K562 (cell line): ENCODE measurements at regions not wholly inside any gene's neighbourhood (a gene's known extent, or its start where the extent isn't known, plus 50 kb on each side); places are given as distances from the start of the nearest gene placed in this dataset.

Experiments used
- ATAC-seq: fragments of 200-7000 bp; cut with Tn5 transposase; 3 replicates; pipeline ENCODE4 v1.9.1; 2020; ENCODE audit warnings: moderate library complexity
- BruUV-seq: library from RNA; stranded (reverse); fragments of 400-500 nt; replicated peaks from 2 replicates; lab custom pipeline; 2021; lab: Mats Ljungman, UMichigan
- CTCF ChIA-PET: fragments of 300-600 bp; formaldehyde crosslinking; extraction: SDS; loops from one replicate; lab custom pipeline; 2021; ENCODE audit warnings: low intra/inter-chr PET ratio; lab: Yijun Ruan, JAX
- POLR2A ChIA-PET: fragments of 300-600, 350-650 bp; sonication (Branson Sonifier 250); formaldehyde crosslinking; extraction: SDS; loops from one replicate; lab custom pipeline; 2021; ENCODE audit warnings: antibody characterized with exemption, inconsistent platforms; lab: Yijun Ruan, JAX
- DNase-seq, 4 experiments: peaks; one replicate each; pipeline versions ENCODE4 v3.0.0 to v3.0.0-alpha.2; 2011 to 2018; ENCODE audit warnings: low spot score in 3 of 4, mixed read lengths in 3 of 4; ENCODE audit errors: extremely low read depth in 1 of 4
- FAIRE-seq: peaks from 2 replicates; lab custom pipeline; 2011; peaks lifted over from hg19 to GRCh38; lab: Jason Lieb, UNC
- H2AFZ ChIP-seq: 2 replicates; pipeline ENCODE4 v1.6.0; 2011; ENCODE audit warnings: low read depth, low read length, control low read depth, inconsistent platforms
- H3K27ac ChIP-seq: fragments of 200-600 bp; 3 replicates; pipeline ENCODE4 v1.8.0; 2011; ENCODE audit warnings: low read depth, mild to moderate bottlenecking, control low read depth, inconsistent platforms, low read length, moderate library complexity, mixed read lengths; ENCODE audit errors: extremely low read depth
- H3K27me3 ChIP-seq, 2 experiments: fragments of 300-600 bp in 1 of 2; 2 replicates in 1 of 2; 3 replicates in 1 of 2; pipeline versions ENCODE4 v1.6.0 to v1.8.0; 2011; ENCODE audit warnings: inconsistent platforms in 2 of 2, low read length in 2 of 2, mild to moderate bottlenecking in 1 of 2, mixed read lengths in 1 of 2, moderate library complexity in 1 of 2; ENCODE audit not compliant: control insufficient read depth in 2 of 2, insufficient read depth in 2 of 2
- H3K36me3 ChIP-seq: fragments of 300-600 bp; 3 replicates; pipeline ENCODE4 v1.8.0; 2011; ENCODE audit warnings: mild to moderate bottlenecking, low read length, inconsistent platforms; ENCODE audit not compliant: control insufficient read depth, insufficient read depth
- H3K4me1 ChIP-seq, 2 experiments: fragments of 200-600 bp in 1 of 2; replicated peaks in 1 of 2; 2 replicates in 1 of 2; 3 replicates in 1 of 2; pipeline versions ENCODE4 v1.5.1 to v1.8.0; 2011; ENCODE audit warnings: inconsistent platforms in 2 of 2, low read length in 2 of 2, mild to moderate bottlenecking in 1 of 2, mixed read lengths in 1 of 2, moderate library complexity in 1 of 2; ENCODE audit not compliant: control insufficient read depth in 2 of 2, insufficient read depth in 2 of 2
- H3K4me2 ChIP-seq: 2 replicates; pipeline ENCODE4 v1.6.1; 2011; ENCODE audit warnings: low read length, control low read depth, inconsistent platforms, mixed read lengths; ENCODE audit not compliant: insufficient read depth
- H3K4me3 ChIP-seq: fragments of 200-600 bp; sonication (generic), shearing (Covaris generic); 2 replicates; pipeline ENCODE4 v1.5.1; 2016; ENCODE audit warnings: control low read depth, inconsistent platforms
- H3K79me2 ChIP-seq: fragments of 200-600 bp; 3 replicates; pipeline ENCODE4 v1.8.0; 2011; ENCODE audit warnings: low read length, inconsistent platforms; ENCODE audit not compliant: control insufficient read depth, insufficient read depth
- H3K9ac ChIP-seq, 2 experiments: 2 replicates each; pipeline versions ENCODE4 v1.6.0 to v1.6.1; 2011; ENCODE audit warnings: low read depth in 2 of 2, low read length in 2 of 2, control low read depth in 1 of 2, inconsistent platforms in 1 of 2, mild to moderate bottlenecking in 1 of 2, mixed read lengths in 1 of 2; ENCODE audit not compliant: insufficient read depth in 1 of 2
- H3K9me1 ChIP-seq: one replicate; pipeline ENCODE4 v1.6.0; 2011; ENCODE audit warnings: inconsistent platforms, mild to moderate bottlenecking, low read length, moderate library complexity; ENCODE audit not compliant: control insufficient read depth, insufficient read depth
- H3K9me3 ChIP-seq: replicated peaks from 2 replicates; pipeline ENCODE4 v1.5.1; 2011; ENCODE audit warnings: low read depth, low read length, inconsistent platforms; ENCODE audit not compliant: control insufficient read depth, insufficient read depth
- H4K20me1 ChIP-seq: replicated peaks from 2 replicates; pipeline ENCODE4 v1.6.1; 2011; ENCODE audit warnings: low read length, inconsistent platforms, mixed read lengths; ENCODE audit not compliant: control insufficient read depth, insufficient read depth
- CCAR2 ChIP-seq: fragments of 200-400 bp; formaldehyde crosslinking; IDR thresholded peaks from 2 replicates; pipeline ENCODE4 v1.6.1; 2017; ENCODE audit warnings: mild to moderate bottlenecking, low read depth, low read length
- ESRRA ChIP-seq: fragments of 450-650 bp; IDR thresholded peaks from 2 replicates; pipeline ENCODE4 v1.6.1; 2014; ENCODE audit warnings: low read depth, mild to moderate bottlenecking, moderate library complexity, borderline replicate concordance
- HDAC2 ChIP-seq: fragments of 450-650 bp; IDR thresholded peaks from 2 replicates; pipeline ENCODE4 v1.6.1; 2016; ENCODE audit warnings: mild to moderate bottlenecking
- STAT5A ChIP-seq: IDR thresholded peaks from 2 replicates; pipeline ENCODE4 v1.6.1; 2012; ENCODE audit warnings: low read length, inconsistent platforms, borderline replicate concordance
- U2AF1 ChIP-seq: fragments of 200-400 bp; formaldehyde crosslinking; optimal IDR thresholded peaks from 2 replicates; pipeline ENCODE3; 2017; ENCODE audit warnings: mild to moderate bottlenecking, low read depth, low read length, moderate library complexity
- ZBTB1 ChIP-seq: sonication (generic); formaldehyde crosslinking; IDR thresholded peaks from 2 replicates; pipeline ENCODE4 v1.8.1; 2023; ENCODE audit warnings: missing genetic modification reagents, low read depth, mild to moderate bottlenecking, borderline replicate concordance
- ZKSCAN3 ChIP-seq: fragments of 250-450 bp; sonication (Bioruptor Pico); IDR thresholded peaks from 2 replicates; pipeline ENCODE4 v1.4.0; 2020
- ZNF124 ChIP-seq: sonication (generic); formaldehyde crosslinking; IDR thresholded peaks from 2 replicates; pipeline ENCODE4 v1.8.1; 2022; ENCODE audit warnings: missing genetic modification reagents
- WGBS: fragments of 100-300 bp; shearing (Covaris generic); methylation state at CpG from one replicate; pipeline ENCODE4 v1.1.6; 2016; ENCODE audit warnings: low coverage, mixed read lengths; ENCODE audit not compliant: insufficient coverage; ENCODE audit errors: missing lambda C conversion rate; 5-methylcytosine and 5-hydroxymethylcytosine counted together
- in situ Hi-C: fragments of 300-500 bp; cut with MboI; formaldehyde crosslinking; loops from 4 replicates; pipeline ENCODE4 v1.15.0; 2018; ENCODE audit warnings: inconsistent platforms, mixed read lengths
- intact Hi-C: fragments of 100-400 bp; cut with micrococcal nuclease; formaldehyde crosslinking; loops from 2 replicates; pipeline ENCODE4 v1.14.2; 2022
- TF ChIP-seq, protein P1 (sequence below), 2 experiments: fragments of 450-650 bp in 1 of 2; sonication (generic) in 1 of 2; formaldehyde crosslinking in 1 of 2; IDR thresholded peaks in 1 of 2; conservative IDR thresholded peaks in 1 of 2; 2 replicates each; pipeline versions ENCODE4 v1.6.1 to v1.8.1; 2016 to 2023; ENCODE audit warnings: mild to moderate bottlenecking in 2 of 2, moderate library complexity in 2 of 2, inconsistent platforms in 1 of 2, missing genetic modification reagents in 1 of 2
- TF ChIP-seq, protein P2 (sequence below): fragments of 450-650 bp; formaldehyde crosslinking; IDR thresholded peaks from 2 replicates; pipeline ENCODE4 v1.4.0; 2022; ENCODE audit warnings: missing genetic modification characterization

DNA sequence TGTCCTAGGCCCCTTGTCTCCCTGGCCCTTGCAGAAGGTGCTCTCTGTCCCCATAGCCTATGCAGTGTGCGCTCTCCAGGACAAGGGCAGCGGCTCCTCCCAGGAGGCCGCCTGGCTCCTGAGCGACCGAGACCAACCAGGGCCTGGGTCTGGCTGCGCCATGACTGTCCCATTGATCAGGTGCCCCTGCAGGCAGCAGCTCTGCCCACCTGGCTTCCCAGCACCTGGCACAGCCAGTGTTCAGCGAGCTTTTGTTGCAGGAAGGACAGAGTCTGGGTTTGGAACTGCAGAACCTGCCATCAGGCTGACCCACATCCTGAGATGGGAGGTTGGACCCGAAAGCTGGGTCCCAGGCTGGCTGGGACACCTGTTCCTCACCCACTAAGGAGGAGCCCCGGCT, 1001.1 kb downstream of the BRD1 start:
- no peak overlapping the region for H2AFZ ChIP-seq
- no peaks in the 10 kb centered on the region for H3K79me2 ChIP-seq
- no peaks in the 10 kb centered on the region for H4K20me1 ChIP-seq
- no peak overlapping the region for H3K4me2 ChIP-seq
- no peaks in the 10 kb centered on the region for H3K9me3 ChIP-seq
- ChIA-PET CTCF (no interaction called here), POLR2A (no interaction called here)
- no peaks in the 10 kb centered on the region; a peak in 1 of 5 replicates for H3K27me3 ChIP-seq
- in situ Hi-C loops: no loop called here
- H3K4me1 ChIP-seq: no peaks in the 10 kb centered on the region
- H3K4me3 ChIP-seq: no peak overlapping the region
- H3K27ac ChIP-seq: no peak overlapping the region
- BruUV-seq: no TSS peak
- ATAC-seq (no peak), FAIRE-seq (no peak), DNase-seq (no peak)
- H3K36me3 ChIP-seq: no peaks in the 10 kb centered on the region
- H3K9ac ChIP-seq: no peak overlapping the region
- 0% methylated on average over 6 of the region's 9 CpGs for WGBS
- TF ChIP-seq ESRRA: no peak
- TF ChIP-seq, protein P1, sequence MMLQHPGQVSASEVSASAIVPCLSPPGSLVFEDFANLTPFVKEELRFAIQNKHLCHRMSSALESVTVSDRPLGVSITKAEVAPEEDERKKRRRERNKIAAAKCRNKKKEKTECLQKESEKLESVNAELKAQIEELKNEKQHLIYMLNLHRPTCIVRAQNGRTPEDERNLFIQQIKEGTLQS (IDR thresholded peaks at IDR 0.05): no peak
- TF ChIP-seq, protein P1 (CRISPR knock-in tag; conservative IDR thresholded peaks at IDR 0.05): no peak
- TF ChIP-seq U2AF1: no peak
- TF ChIP-seq ZBTB1 (CRISPR knock-in tag): no peak
- no peak for TF ChIP-seq STAT5A
- TF ChIP-seq, protein P2, sequence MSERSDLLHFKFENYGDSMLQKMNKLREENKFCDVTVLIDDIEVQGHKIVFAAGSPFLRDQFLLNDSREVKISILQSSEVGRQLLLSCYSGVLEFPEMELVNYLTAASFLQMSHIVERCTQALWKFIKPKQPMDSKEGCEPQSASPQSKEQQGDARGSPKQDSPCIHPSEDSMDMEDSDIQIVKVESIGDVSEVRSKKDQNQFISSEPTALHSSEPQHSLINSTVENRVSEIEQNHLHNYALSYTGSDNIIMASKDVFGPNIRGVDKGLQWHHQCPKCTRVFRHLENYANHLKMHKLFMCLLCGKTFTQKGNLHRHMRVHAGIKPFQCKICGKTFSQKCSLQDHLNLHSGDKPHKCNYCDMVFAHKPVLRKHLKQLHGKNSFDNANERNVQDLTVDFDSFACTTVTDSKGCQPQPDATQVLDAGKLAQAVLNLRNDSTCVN (CRISPR knock-in tag): no peak
- TF ChIP-seq ZKSCAN3: no peak
- no peak for TF ChIP-seq HDAC2
- no peak for TF ChIP-seq ZNF124 (CRISPR knock-in tag)
- no peak for TF ChIP-seq CCAR2
- TF ChIP-seq, all 486 proteins: peak for 0
- no peaks in the 10 kb centered on the region for H3K9me1 ChIP-seq
- intact Hi-C loops: no loop called here
